HCT116 (cell line): ENCODE measurements at regions not wholly inside any gene's neighbourhood (a gene's known extent, or its start where the extent isn't known, plus 50 kb on each side); places are given as distances from the start of the nearest gene placed in this dataset.

Experiments
- CEBPB ChIP-seq: IDR thresholded peaks from 2 replicates; pipeline ENCODE4 v1.6.1; 2012; ENCODE audit warnings: low read depth
- ELF1 ChIP-seq: IDR thresholded peaks from 2 replicates; pipeline ENCODE4 v1.6.1; 2012; ENCODE audit warnings: low read depth, borderline replicate concordance
- EZH2 ChIP-seq: fragments of 200-600 bp; sonication (generic); IDR thresholded peaks from 2 replicates; pipeline ENCODE4 v1.6.1; 2017; ENCODE audit warnings: antibody characterized with exemption, mixed run types
- EZH2phosphoT487 ChIP-seq: fragments of 200-600 bp; IDR thresholded peaks from 2 replicates; pipeline ENCODE4 v1.6.1; 2018; ENCODE audit warnings: antibody characterized with exemption, borderline replicate concordance
- MAX ChIP-seq: IDR thresholded peaks from 2 replicates; pipeline ENCODE4 v1.6.1; 2012
- POLR2A ChIP-seq: IDR thresholded peaks from 2 replicates; pipeline ENCODE4 v1.7.0; 2011; ENCODE audit warnings: borderline replicate concordance; ENCODE audit not compliant: insufficient read depth, insufficient read length; ENCODE audit errors: extremely low read depth
- POLR2AphosphoS5 ChIP-seq: IDR thresholded peaks from 2 replicates; pipeline ENCODE4 v1.6.1; 2011; ENCODE audit warnings: mild to moderate bottlenecking, low read depth, low read length, moderate library complexity
- RAD21 ChIP-seq: IDR thresholded peaks from 2 replicates; pipeline ENCODE4 v1.6.1; 2012; ENCODE audit warnings: low read depth, mild to moderate bottlenecking
- SRF ChIP-seq: IDR thresholded peaks from 2 replicates; pipeline ENCODE4 v1.6.1; 2012; ENCODE audit warnings: low read depth
- YY1 ChIP-seq: IDR thresholded peaks from 2 replicates; pipeline ENCODE4 v1.6.1; 2011; ENCODE audit warnings: low read length, low read depth, moderate library complexity, mild to moderate bottlenecking; ENCODE audit not compliant: insufficient replicate concordance; ENCODE audit errors: extremely low read depth
- ZBTB33 ChIP-seq: IDR thresholded peaks from 2 replicates; pipeline ENCODE4 v1.6.1; 2011; ENCODE audit warnings: mild to moderate bottlenecking, low read length, moderate library complexity; ENCODE audit not compliant: insufficient replicate concordance; ENCODE audit errors: extremely low read depth
- TF ChIP-seq, protein P1 (sequence below), 3 experiments: fragments of 200-600 bp in 1 of 3; sonication (generic) in 1 of 3; IDR thresholded peaks in 2 of 3; conservative IDR thresholded peaks in 1 of 3; 2 replicates each; pipeline ENCODE4 v1.5.1; 2012 to 2017; ENCODE audit warnings: low read depth in 2 of 3, low read length in 2 of 3, antibody characterized with exemption in 1 of 3, borderline replicate concordance in 1 of 3, control low read depth in 1 of 3, mild to moderate bottlenecking in 1 of 3, mixed read lengths in 1 of 3, mixed run types in 1 of 3, moderate library complexity in 1 of 3; ENCODE audit not compliant: insufficient read depth in 1 of 3

DNA sequence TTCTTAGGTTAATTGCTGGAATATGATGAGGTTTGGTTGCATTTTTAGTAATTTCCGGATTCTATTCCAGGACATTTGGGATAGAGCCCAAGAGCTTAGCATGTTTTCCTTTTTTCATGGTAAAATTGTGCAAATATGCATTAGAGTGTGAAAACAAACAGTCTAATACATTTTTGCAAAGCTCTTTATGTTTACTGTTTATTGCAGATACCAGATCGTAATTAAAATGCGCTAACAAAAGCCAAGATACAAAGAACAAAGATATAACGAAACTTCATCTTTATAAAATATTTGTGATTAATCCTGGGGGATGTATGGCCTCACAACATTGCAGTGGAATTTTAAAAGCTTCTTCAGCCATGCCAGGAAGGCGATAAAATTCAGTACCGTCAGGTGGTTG is 94.5 kb upstream of the TBC1D5 start:
- TF ChIP-seq POLR2AphosphoS5 (no peak), ELF1 (no peak), YY1 (no peak), EZH2phosphoT487 (no peak), EZH2 (no peak), POLR2A (no peak), SRF (no peak), ZBTB33 (no peak), RAD21 (no peak), CEBPB (no peak), MAX (no peak)
- TF ChIP-seq, protein P1, sequence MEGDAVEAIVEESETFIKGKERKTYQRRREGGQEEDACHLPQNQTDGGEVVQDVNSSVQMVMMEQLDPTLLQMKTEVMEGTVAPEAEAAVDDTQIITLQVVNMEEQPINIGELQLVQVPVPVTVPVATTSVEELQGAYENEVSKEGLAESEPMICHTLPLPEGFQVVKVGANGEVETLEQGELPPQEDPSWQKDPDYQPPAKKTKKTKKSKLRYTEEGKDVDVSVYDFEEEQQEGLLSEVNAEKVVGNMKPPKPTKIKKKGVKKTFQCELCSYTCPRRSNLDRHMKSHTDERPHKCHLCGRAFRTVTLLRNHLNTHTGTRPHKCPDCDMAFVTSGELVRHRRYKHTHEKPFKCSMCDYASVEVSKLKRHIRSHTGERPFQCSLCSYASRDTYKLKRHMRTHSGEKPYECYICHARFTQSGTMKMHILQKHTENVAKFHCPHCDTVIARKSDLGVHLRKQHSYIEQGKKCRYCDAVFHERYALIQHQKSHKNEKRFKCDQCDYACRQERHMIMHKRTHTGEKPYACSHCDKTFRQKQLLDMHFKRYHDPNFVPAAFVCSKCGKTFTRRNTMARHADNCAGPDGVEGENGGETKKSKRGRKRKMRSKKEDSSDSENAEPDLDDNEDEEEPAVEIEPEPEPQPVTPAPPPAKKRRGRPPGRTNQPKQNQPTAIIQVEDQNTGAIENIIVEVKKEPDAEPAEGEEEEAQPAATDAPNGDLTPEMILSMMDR (IDR thresholded peaks at IDR 0.05 in 2 of 3, conservative IDR thresholded peaks at IDR 0.05 in 1 of 3; ENCODE audit: borderline replicate concordance in 1 of 3, insufficient read depth in 1 of 3, low read depth in 2 of 3, low read length in 2 of 3), result no peak
